MM.1S (cell line): ENCODE measurements at regions not wholly inside any gene's neighbourhood (a gene's known extent, or its start where the extent isn't known, plus 50 kb on each side); places are given as distances from the start of the nearest gene placed in this dataset.

Source experiments
- DNase-seq: peaks from one replicate; pipeline ENCODE4 v3.0.0-alpha.2; 2015
- H2AFZ ChIP-seq: fragments of 300-600 bp; sonication (generic); 2 replicates; pipeline ENCODE4 v1.6.0; 2016; ENCODE audit warnings: antibody characterized with exemption, low read length
- H3F3A ChIP-seq: fragments of 300-600 bp; sonication (generic); 2 replicates; pipeline ENCODE4 v1.6.1; 2016; ENCODE audit warnings: mild to moderate bottlenecking, antibody characterized with exemption, low read length, moderate library complexity, mixed read lengths; ENCODE audit not compliant: insufficient read depth
- H3K27ac ChIP-seq: fragments of 300-600 bp; sonication (generic); 2 replicates; pipeline ENCODE4 v1.5.1; 2016; ENCODE audit warnings: mild to moderate bottlenecking, low read length
- H3K27me3 ChIP-seq: fragments of 300-600 bp; sonication (generic); replicated peaks from 2 replicates; pipeline ENCODE4 v1.6.0; 2016; ENCODE audit warnings: low read length; ENCODE audit not compliant: insufficient read depth
- H3K36me3 ChIP-seq: fragments of 300-600 bp; sonication (generic); replicated peaks from 2 replicates; pipeline ENCODE4 v1.6.1; 2016; ENCODE audit warnings: mild to moderate bottlenecking, low read length, mixed read lengths; ENCODE audit not compliant: insufficient read depth
- H3K4me1 ChIP-seq: fragments of 300-600 bp; sonication (generic); 2 replicates; pipeline ENCODE4 v1.6.1; 2016; ENCODE audit warnings: low read length, mixed read lengths
- H3K4me2 ChIP-seq: fragments of 300-600 bp; sonication (generic); 2 replicates; pipeline ENCODE4 v1.6.0; 2016; ENCODE audit warnings: low read depth, low read length
- H3K4me3 ChIP-seq: fragments of 300-600 bp; sonication (generic); 2 replicates; pipeline ENCODE4 v1.5.1; 2016; ENCODE audit warnings: low read length, mixed read lengths
- H3K79me2 ChIP-seq: fragments of 300-600 bp; sonication (generic); 2 replicates; pipeline ENCODE4 v1.6.1; 2016; ENCODE audit warnings: mixed run types, low read length, mixed read lengths
- H3K9ac ChIP-seq: fragments of 300-600 bp; sonication (generic); 2 replicates; pipeline ENCODE4 v1.6.1; 2016; ENCODE audit warnings: low read length, mixed read lengths
- H3K9me2 ChIP-seq: fragments of 300-600 bp; sonication (generic); replicated peaks from 2 replicates; pipeline ENCODE4 v1.6.1; 2016; ENCODE audit warnings: mild to moderate bottlenecking, low read length, mixed read lengths; ENCODE audit not compliant: insufficient read depth
- H3K9me3 ChIP-seq: fragments of 300-600 bp; sonication (generic); replicated peaks from 2 replicates; pipeline ENCODE4 v1.6.1; 2016; ENCODE audit warnings: mild to moderate bottlenecking, low read length, mixed read lengths; ENCODE audit not compliant: insufficient read depth
- H4K20me1 ChIP-seq: fragments of 300-600 bp; sonication (generic); 2 replicates; pipeline ENCODE4 v1.6.1; 2016; ENCODE audit warnings: mild to moderate bottlenecking, low read length, moderate library complexity, mixed read lengths; ENCODE audit not compliant: insufficient read depth
- EZH2 ChIP-seq: fragments of 300-600 bp; sonication (generic); optimal IDR thresholded peaks from 2 replicates; pipeline ENCODE3; 2017; ENCODE audit warnings: low read depth, mild to moderate bottlenecking, antibody characterized with exemption, low read length, mixed read lengths
- EZH2phosphoT487 ChIP-seq: fragments of 300-600 bp; sonication (generic); IDR thresholded peaks from 2 replicates; pipeline ENCODE4 v1.6.1; 2018; ENCODE audit warnings: antibody characterized with exemption, low read length
- TF ChIP-seq, protein P1 (sequence below): fragments of 300-600 bp; sonication (generic); IDR thresholded peaks from 2 replicates; pipeline ENCODE4 v1.5.1; 2016; ENCODE audit warnings: antibody characterized with exemption, low read length, mixed read lengths

DNA sequence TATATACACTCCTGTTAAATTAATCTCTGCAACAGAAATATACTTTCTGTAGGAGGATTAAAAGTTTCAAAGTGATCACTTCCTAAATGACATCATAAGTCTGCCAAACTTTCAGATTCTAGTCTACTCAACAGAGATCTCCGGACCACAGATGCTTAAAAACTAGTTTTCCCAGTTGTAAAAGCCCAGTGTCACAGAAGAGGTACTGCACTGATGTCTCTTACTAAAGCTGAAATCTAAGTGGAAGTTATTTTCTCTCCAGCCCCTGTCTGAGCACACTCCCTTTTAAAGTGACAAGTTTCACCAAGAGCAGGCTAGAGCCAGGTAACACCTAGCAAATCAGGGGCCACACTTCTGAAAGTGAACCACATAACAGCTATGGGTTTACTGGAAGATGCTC lies 71.6 kb upstream of the DST start:
- H3K9me3 ChIP-seq, result no peaks in the 10 kb centered on the region
- no peaks in the 10 kb centered on the region for H4K20me1 ChIP-seq
- H3K4me2 ChIP-seq, result no peak overlapping the region
- no peak for TF ChIP-seq EZH2phosphoT487
- no peak for TF ChIP-seq EZH2
- TF ChIP-seq, protein P1, sequence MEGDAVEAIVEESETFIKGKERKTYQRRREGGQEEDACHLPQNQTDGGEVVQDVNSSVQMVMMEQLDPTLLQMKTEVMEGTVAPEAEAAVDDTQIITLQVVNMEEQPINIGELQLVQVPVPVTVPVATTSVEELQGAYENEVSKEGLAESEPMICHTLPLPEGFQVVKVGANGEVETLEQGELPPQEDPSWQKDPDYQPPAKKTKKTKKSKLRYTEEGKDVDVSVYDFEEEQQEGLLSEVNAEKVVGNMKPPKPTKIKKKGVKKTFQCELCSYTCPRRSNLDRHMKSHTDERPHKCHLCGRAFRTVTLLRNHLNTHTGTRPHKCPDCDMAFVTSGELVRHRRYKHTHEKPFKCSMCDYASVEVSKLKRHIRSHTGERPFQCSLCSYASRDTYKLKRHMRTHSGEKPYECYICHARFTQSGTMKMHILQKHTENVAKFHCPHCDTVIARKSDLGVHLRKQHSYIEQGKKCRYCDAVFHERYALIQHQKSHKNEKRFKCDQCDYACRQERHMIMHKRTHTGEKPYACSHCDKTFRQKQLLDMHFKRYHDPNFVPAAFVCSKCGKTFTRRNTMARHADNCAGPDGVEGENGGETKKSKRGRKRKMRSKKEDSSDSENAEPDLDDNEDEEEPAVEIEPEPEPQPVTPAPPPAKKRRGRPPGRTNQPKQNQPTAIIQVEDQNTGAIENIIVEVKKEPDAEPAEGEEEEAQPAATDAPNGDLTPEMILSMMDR, result no peak
- no peaks in the 10 kb centered on the region for H3K27me3 ChIP-seq
- DNase-seq, result no peak
- no peak overlapping the region for H2AFZ ChIP-seq
- H3F3A ChIP-seq, result no peaks in the 10 kb centered on the region
- no peaks in the 10 kb centered on the region for H3K36me3 ChIP-seq
- H3K4me1 ChIP-seq, result no peaks in the 10 kb centered on the region; the same call in 1 of the 2 replicates
- H3K9me2 ChIP-seq, result no peaks in the 10 kb centered on the region
- no peak overlapping the region for H3K9ac ChIP-seq
- peaks cover 55% of the 10 kb centered on the region for H3K79me2 ChIP-seq
- no peak overlapping the region for H3K27ac ChIP-seq
- no peak overlapping the region for H3K4me3 ChIP-seq

DNA sequence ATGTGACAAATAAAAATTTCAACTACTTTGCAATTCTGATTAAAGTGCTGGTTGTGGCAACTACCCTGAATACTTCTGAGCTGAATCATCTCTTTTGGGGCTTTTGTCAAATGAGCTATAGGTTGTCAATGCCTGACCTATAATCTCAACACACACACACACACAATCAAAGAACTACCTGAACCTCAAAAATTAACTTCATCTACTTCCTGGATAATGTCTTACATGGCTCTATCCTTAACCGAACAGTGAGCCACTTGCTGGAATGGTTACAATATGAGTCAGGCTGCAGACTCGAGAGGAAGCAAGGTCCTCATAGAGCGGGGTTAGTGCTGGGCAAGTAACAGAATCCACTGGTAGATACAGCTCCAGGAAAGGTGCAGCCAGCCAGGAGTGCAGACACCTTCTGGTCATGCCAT lies 70.6 kb upstream of the DST start:
- H2AFZ ChIP-seq, result no peak overlapping the region
- no peaks in the 10 kb centered on the region for H3F3A ChIP-seq
- H3K27ac ChIP-seq, result no peak overlapping the region
- no peaks in the 10 kb centered on the region for H3K9me2 ChIP-seq
- H3K4me1 ChIP-seq, result no peaks in the 10 kb centered on the region; the same call in 1 of the 2 replicates
- H4K20me1 ChIP-seq, result no peaks in the 10 kb centered on the region
- peaks cover 53% of the 10 kb centered on the region for H3K79me2 ChIP-seq
- no peak overlapping the region for H3K4me2 ChIP-seq
- H3K36me3 ChIP-seq, result no peaks in the 10 kb centered on the region
- no peak overlapping the region for H3K9ac ChIP-seq
- H3K9me3 ChIP-seq, result no peaks in the 10 kb centered on the region
- H3K4me3 ChIP-seq, result no peak overlapping the region
- TF ChIP-seq, protein P1, result no peak
- TF ChIP-seq EZH2phosphoT487 (no peak), EZH2 (no peak)
- DNase-seq, result no peak
- H3K27me3 ChIP-seq, result no peaks in the 10 kb centered on the region

DNA sequence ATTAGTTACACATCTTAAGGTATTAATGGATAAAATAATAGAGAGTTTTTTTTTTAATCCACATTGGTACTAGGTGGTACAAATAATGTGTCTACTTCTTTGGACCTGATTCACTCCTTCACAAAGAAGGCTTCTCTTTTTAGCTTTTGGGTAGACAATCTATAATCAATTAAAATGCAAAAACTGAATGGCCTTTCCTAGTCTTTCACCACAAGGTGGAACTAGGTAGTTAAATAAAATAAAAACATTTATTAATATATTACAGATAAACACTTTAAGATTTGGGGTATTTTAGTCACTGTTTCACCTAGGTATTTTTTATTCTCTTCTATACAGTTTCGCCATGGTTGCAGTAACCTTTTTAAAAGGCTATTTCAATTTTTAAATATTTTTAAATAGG lies 68.3 kb upstream of the DST start:
- Histone ChIP-seq H3K36me3 (no peaks in the 10 kb centered on the region), H3K9me3 (no peaks in the 10 kb centered on the region), H3F3A (no peaks in the 10 kb centered on the region), H3K27me3 (no peaks in the 10 kb centered on the region), H3K27ac (no peak overlapping the region), H3K4me1 (no peaks in the 10 kb centered on the region; the same call in 1 of the 2 replicates), H3K4me2 (no peak overlapping the region), H3K9me2 (no peaks in the 10 kb centered on the region), H3K79me2 (peaks cover 49% of the 10 kb centered on the region), H2AFZ (no peak overlapping the region), H4K20me1 (no peaks in the 10 kb centered on the region), H3K4me3 (no peak overlapping the region), H3K9ac (no peak overlapping the region)
- TF ChIP-seq EZH2, result no peak
- no peak for TF ChIP-seq EZH2phosphoT487
- TF ChIP-seq, protein P1, result no peak
- DNase-seq, result no peak
